H9 (cell line): ENCODE measurements at regions not wholly inside any gene's neighbourhood (a gene's known extent, or its start where the extent isn't known, plus 50 kb on each side); places are given as distances from the start of the nearest gene placed in this dataset.

Experiments used
- DNase-seq: peaks from one replicate; pipeline ENCODE4 v3.0.0-alpha.2; 2017
- H2AFZ ChIP-seq: one replicate; pipeline ENCODE4 v1.6.1; 2013; ENCODE audit warnings: mild to moderate bottlenecking, low read length, control low read depth, moderate library complexity
- H2AK5ac ChIP-seq: 2 replicates; pipeline ENCODE4 v1.6.1; 2013; ENCODE audit warnings: low read length, control low read depth, mixed read lengths; ENCODE audit not compliant: insufficient read length
- H2BK120ac ChIP-seq: one replicate; pipeline ENCODE4 v1.6.1; 2013; ENCODE audit warnings: low read depth, mild to moderate bottlenecking, low read length, control low read depth, inconsistent platforms; ENCODE audit not compliant: poor library complexity, severe bottlenecking
- H2BK12ac ChIP-seq: 2 replicates; pipeline ENCODE4 v1.6.1; 2013; ENCODE audit warnings: low read length, control low read depth, mixed read lengths, low read depth; ENCODE audit not compliant: insufficient read length
- H2BK15ac ChIP-seq: 2 replicates; pipeline ENCODE4 v1.6.1; 2013; ENCODE audit warnings: low read depth, low read length, control low read depth
- H2BK20ac ChIP-seq: one replicate; pipeline ENCODE4 v1.6.1; 2013; ENCODE audit warnings: low read depth, mild to moderate bottlenecking, low read length, control low read depth, inconsistent platforms; ENCODE audit not compliant: poor library complexity, severe bottlenecking
- H2BK5ac ChIP-seq: 2 replicates; pipeline ENCODE4 v1.6.1; 2013; ENCODE audit warnings: low read length, control low read depth, mixed read lengths; ENCODE audit not compliant: insufficient read length
- H3K14ac ChIP-seq: 2 replicates; pipeline ENCODE4 v1.6.1; 2013; ENCODE audit warnings: low read length, control low read depth; ENCODE audit not compliant: insufficient read depth
- H3K18ac ChIP-seq: 2 replicates; pipeline ENCODE4 v1.6.1; 2013; ENCODE audit warnings: low read depth, mild to moderate bottlenecking, mixed read lengths, low read length, control low read depth; ENCODE audit not compliant: insufficient read length
- H3K23ac ChIP-seq: 2 replicates; pipeline ENCODE4 v1.6.1; 2013; ENCODE audit warnings: low read length, control low read depth, mixed read lengths, low read depth; ENCODE audit not compliant: insufficient read length
- H3K23me2 ChIP-seq: 2 replicates; pipeline ENCODE4 v1.6.1; 2013; ENCODE audit warnings: low read depth, mild to moderate bottlenecking, mixed read lengths, low read length, control low read depth; ENCODE audit not compliant: insufficient read length, poor library complexity, severe bottlenecking
- H3K27ac ChIP-seq: 2 replicates; pipeline ENCODE4 v1.5.1; 2013; ENCODE audit warnings: low read length, control low read depth, mixed read lengths, low read depth; ENCODE audit not compliant: insufficient read length
- H3K27me3 ChIP-seq: 2 replicates; pipeline ENCODE4 v1.6.1; 2013; ENCODE audit warnings: low read length, control low read depth, inconsistent platforms; ENCODE audit not compliant: insufficient read depth
- H3K4ac ChIP-seq: 2 replicates; pipeline ENCODE4 v1.6.1; 2013; ENCODE audit warnings: low read depth, mild to moderate bottlenecking, control low read depth, inconsistent platforms, low read length, moderate library complexity
- H3K4me1 ChIP-seq: 2 replicates; pipeline ENCODE4 v1.6.1; 2013; ENCODE audit warnings: low read length, control low read depth, inconsistent platforms; ENCODE audit not compliant: insufficient read depth
- H3K4me2 ChIP-seq: 2 replicates; pipeline ENCODE4 v1.6.1; 2013; ENCODE audit warnings: low read length, control low read depth, mixed read lengths; ENCODE audit not compliant: insufficient read length, insufficient read depth
- H3K56ac ChIP-seq: 2 replicates; pipeline ENCODE4 v1.6.1; 2013; ENCODE audit warnings: low read depth, mild to moderate bottlenecking, mixed read lengths, low read length, control low read depth; ENCODE audit not compliant: insufficient read length
- H3K79me1 ChIP-seq: 2 replicates; pipeline ENCODE4 v1.6.1; 2013; ENCODE audit warnings: low read depth, mild to moderate bottlenecking, moderate library complexity, low read length, control low read depth, inconsistent platforms; ENCODE audit not compliant: insufficient read depth, poor library complexity, severe bottlenecking
- H3K79me2 ChIP-seq: 2 replicates; pipeline ENCODE4 v1.6.1; 2013; ENCODE audit warnings: low read length, control low read depth, inconsistent platforms; ENCODE audit not compliant: insufficient read depth
- H3K9ac ChIP-seq: 2 replicates; pipeline ENCODE4 v1.6.1; 2013; ENCODE audit warnings: low read length, control low read depth, mixed read lengths; ENCODE audit not compliant: insufficient read length; ENCODE audit errors: extremely low read depth
- H3K9me3 ChIP-seq: one replicate; pipeline ENCODE4 v1.6.1; 2013; ENCODE audit warnings: low read depth, low read length, inconsistent platforms; ENCODE audit not compliant: control insufficient read depth
- H3T11ph ChIP-seq: one replicate; pipeline ENCODE4 v1.6.1; 2013; ENCODE audit warnings: mild to moderate bottlenecking, low read length, control low read depth, inconsistent platforms
- H4K20me1 ChIP-seq: one replicate; pipeline ENCODE4 v1.6.1; 2013; ENCODE audit not compliant: control insufficient read depth, insufficient read length, insufficient read depth
- H4K5ac ChIP-seq: 2 replicates; pipeline ENCODE4 v1.6.1; 2013; ENCODE audit warnings: low read depth, mild to moderate bottlenecking, mixed read lengths, low read length, control low read depth; ENCODE audit not compliant: insufficient read length
- H4K8ac ChIP-seq: replicated peaks from 2 replicates; pipeline ENCODE4 v1.6.1; 2013; ENCODE audit warnings: low read length, control low read depth, mixed read lengths, low read depth; ENCODE audit not compliant: insufficient read length
- H4K91ac ChIP-seq: 2 replicates; pipeline ENCODE4 v1.6.1; 2013; ENCODE audit warnings: low read depth, mild to moderate bottlenecking, moderate library complexity, mixed read lengths, low read length, control low read depth; ENCODE audit not compliant: insufficient read length
- H3K27ac Mint-ChIP-seq, 3 experiments: 2 replicates in 2 of 3; 3 replicates in 1 of 3; pipeline ENCODE4 v1.8.0; 2020 to 2021; ENCODE audit warnings: mixed read lengths in 3 of 3, mild to moderate bottlenecking in 1 of 3, moderate library complexity in 1 of 3
- H3K27me3 Mint-ChIP-seq: 2 replicates; pipeline ENCODE4 v1.8.0; 2021; ENCODE audit warnings: low read depth, mild to moderate bottlenecking, moderate library complexity, mixed read lengths
- H3K36me3 Mint-ChIP-seq, 3 experiments: 2 replicates in 2 of 3; 3 replicates in 1 of 3; pipeline ENCODE4 v1.8.0; 2020 to 2021; ENCODE audit warnings: low read depth in 3 of 3, mixed read lengths in 3 of 3; ENCODE audit not compliant: insufficient read depth in 1 of 3
- H3K4me1 Mint-ChIP-seq, 2 experiments: 2 replicates each; pipeline ENCODE4 v1.8.0; 2020; ENCODE audit warnings: mixed read lengths in 2 of 2
- H3K4me3 Mint-ChIP-seq, 2 experiments: 2 replicates in 1 of 2; 3 replicates in 1 of 2; pipeline ENCODE4 v1.8.0; 2020 to 2021; ENCODE audit warnings: mild to moderate bottlenecking in 2 of 2, mixed read lengths in 2 of 2, moderate library complexity in 1 of 2
- H3K9me3 Mint-ChIP-seq, 2 experiments: 2 replicates in 1 of 2; 3 replicates in 1 of 2; pipeline ENCODE4 v1.8.0; 2020; ENCODE audit warnings: mild to moderate bottlenecking in 2 of 2, mixed read lengths in 2 of 2, moderate library complexity in 1 of 2
- CTCF ChIP-seq: fragments of 200-600 bp; sonication (generic); conservative IDR thresholded peaks from 3 replicates; pipeline ENCODE4 v1.8.0; 2021; ENCODE audit warnings: antibody characterized with exemption, mild to moderate bottlenecking
- WGBS: extraction: QIAGEN DNeasy Blood & Tissue Kit; methylation state at CpG from one replicate; pipeline ENCODE4 v1.1.7; 2013; ENCODE audit warnings: missing lambda C conversion rate, low lambda C conversion rate, mixed read lengths; ENCODE audit not compliant: insufficient read length; ENCODE audit errors: extremely low coverage; 5-methylcytosine and 5-hydroxymethylcytosine counted together

DNA sequence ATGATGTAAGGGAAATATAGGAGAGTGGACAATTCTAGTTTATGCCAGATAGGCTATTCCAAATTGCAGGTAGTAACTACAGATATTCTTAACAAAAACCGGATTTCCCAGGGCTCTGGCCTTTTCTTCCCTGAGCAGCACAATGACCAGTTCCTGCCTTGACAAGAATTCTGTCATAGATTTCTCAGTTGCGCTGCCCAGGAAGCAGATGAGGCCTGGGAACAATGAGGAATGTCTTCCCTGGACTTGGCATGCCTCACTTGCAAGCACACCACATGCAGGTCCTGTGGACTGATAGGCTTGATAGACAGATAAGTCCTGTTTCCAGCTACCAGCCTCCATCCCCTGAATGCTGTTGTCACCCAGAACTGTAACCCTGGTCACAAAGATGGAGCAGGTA is 174.5 kb upstream of the PRSS58 start:
- H3K4me3 Mint-ChIP-seq = no peak overlapping the region
- no peaks in the 10 kb centered on the region; the same call in 1 of the 2 replicates for H3K27me3 Mint-ChIP-seq
- no peaks in the 10 kb centered on the region for H3K79me2 ChIP-seq
- no peak overlapping the region for H3K18ac ChIP-seq
- no peak overlapping the region for H2BK120ac ChIP-seq
- H3K23me2 ChIP-seq = no peaks in the 10 kb centered on the region
- H3T11ph ChIP-seq = no peak overlapping the region
- WGBS = no CpG with 5 or more reads among the region's 2 CpGs
- no peak overlapping the region for H4K91ac ChIP-seq
- no peak overlapping the region for H2AFZ ChIP-seq
- no peak overlapping the region for H4K5ac ChIP-seq
- TF ChIP-seq CTCF = no peak
- H3K14ac ChIP-seq = no peak overlapping the region
- H3K4me2 ChIP-seq = no peak overlapping the region
- no peak for DNase-seq
- H3K4me1 Mint-ChIP-seq = no peaks in the 10 kb centered on the region
- no peaks in the 10 kb centered on the region for H3K79me1 ChIP-seq
- H4K20me1 ChIP-seq = no peaks in the 10 kb centered on the region
- H3K4me1 ChIP-seq = no peaks in the 10 kb centered on the region
- no peak overlapping the region for H4K8ac ChIP-seq
- H3K9me3 Mint-ChIP-seq = no peaks in the 10 kb centered on the region
- no peak overlapping the region for H3K56ac ChIP-seq
- H3K9me3 ChIP-seq = no peaks in the 10 kb centered on the region
- no peak overlapping the region for H2BK5ac ChIP-seq
- no peak overlapping the region for H2BK15ac ChIP-seq
- H3K27ac Mint-ChIP-seq = no peak overlapping the region
- H3K4ac ChIP-seq = no peak overlapping the region
- H2BK20ac ChIP-seq = no peak overlapping the region
- H3K23ac ChIP-seq = no peak overlapping the region
- H3K27ac ChIP-seq = no peak overlapping the region
- no peaks in the 10 kb centered on the region for H3K27me3 ChIP-seq
- H3K9ac ChIP-seq = no peak overlapping the region
- H2BK12ac ChIP-seq = no peak overlapping the region
- H3K36me3 Mint-ChIP-seq = no peaks in the 10 kb centered on the region
- no peak overlapping the region for H2AK5ac ChIP-seq
